ENCODE measurements at regions not wholly inside any gene's neighbourhood (a gene's known extent, or its start where the extent isn't known, plus 50 kb on each side); places are given as distances from the start of the nearest gene placed in this dataset.

- DNase-seq (ENCODE audit: low read depth) = no peak
These were observed 228.6 kb upstream of the TMEM72 start for GRCh38 chr10:44682507-44682906.

- DNase-seq (ENCODE audit: low read depth) = no peak
These were observed 226.5 kb upstream of the TMEM72 start for GRCh38 chr10:44684661-44685060.

GRCh38 chr10:44685220-44685619 lies 225.9 kb upstream of the TMEM72 start:
- no peak for DNase-seq (ENCODE audit: low read depth)

GRCh38 chr10:44685747-44686146 lies 225.4 kb upstream of the TMEM72 start:
- DNase-seq (ENCODE audit: low read depth) = no peak

GRCh38 chr10:44689368-44689767 lies 221.8 kb upstream of the TMEM72 start:
- no peak for DNase-seq (ENCODE audit: low read depth)

- DNase-seq (ENCODE audit: low read depth) = no peak
These were observed 214.6 kb upstream of the TMEM72 start for GRCh38 chr10:44696496-44696895.

GRCh38 chr10:44697116-44697515 lies 214.0 kb upstream of the TMEM72 start:
- no peak for DNase-seq (ENCODE audit: low read depth)

- DNase-seq (ENCODE audit: low read depth) = no peak
These were observed 208.6 kb upstream of the TMEM72 start for GRCh38 chr10:44702531-44702930.

- DNase-seq (ENCODE audit: low read depth) = no peak
These were observed 207.6 kb upstream of the TMEM72 start for GRCh38 chr10:44703241-44704155.

GRCh38 chr10:44704616-44705015 lies 206.5 kb upstream of the TMEM72 start:
- no peak for DNase-seq (ENCODE audit: low read depth)

- DNase-seq (ENCODE audit: low read depth) = no peak
These were observed 204.4 kb upstream of the TMEM72 start for GRCh38 chr10:44706745-44707144.

- DNase-seq (ENCODE audit: low read depth) = no peak
These were observed 197.8 kb upstream of the TMEM72 start for GRCh38 chr10:44713307-44713706.

- DNase-seq (ENCODE audit: low read depth) = no peak
These were observed 196.7 kb upstream of the TMEM72 start for GRCh38 chr10:44714451-44714850.

GRCh38 chr10:44715136-44715535 lies 196.0 kb upstream of the TMEM72 start:
- no peak for DNase-seq (ENCODE audit: low read depth)

GRCh38 chr10:44716470-44717015 lies 194.6 kb upstream of the TMEM72 start:
- no peak for DNase-seq (ENCODE audit: low read depth)

- DNase-seq (ENCODE audit: low read depth) = no peak
These were observed 188.1 kb upstream of the TMEM72 start for GRCh38 chr10:44723082-44723481.

- no peak for DNase-seq (ENCODE audit: low read depth)
These were observed 187.4 kb upstream of the TMEM72 start for GRCh38 chr10:44723619-44724325.

- DNase-seq (ENCODE audit: low read depth) = no peak
These were observed 186.5 kb upstream of the TMEM72 start for GRCh38 chr10:44724415-44725174.

- no peak for DNase-seq (ENCODE audit: low read depth)
These were observed 185.7 kb upstream of the TMEM72 start for GRCh38 chr10:44725404-44725803.

GRCh38 chr10:44731283-44731682 lies 179.9 kb upstream of the TMEM72 start:
- no peak for DNase-seq (ENCODE audit: low read depth)

GRCh38 chr10:44733501-44734488 lies 177.3 kb upstream of the TMEM72 start:
- no peak for DNase-seq (ENCODE audit: low read depth)
